ENCODE measurements at regions not wholly inside any gene's neighbourhood (a gene's known extent, or its start where the extent isn't known, plus 50 kb on each side); places are given as distances from the start of the nearest gene placed in this dataset.

- TF ChIP-seq, protein P1, sequence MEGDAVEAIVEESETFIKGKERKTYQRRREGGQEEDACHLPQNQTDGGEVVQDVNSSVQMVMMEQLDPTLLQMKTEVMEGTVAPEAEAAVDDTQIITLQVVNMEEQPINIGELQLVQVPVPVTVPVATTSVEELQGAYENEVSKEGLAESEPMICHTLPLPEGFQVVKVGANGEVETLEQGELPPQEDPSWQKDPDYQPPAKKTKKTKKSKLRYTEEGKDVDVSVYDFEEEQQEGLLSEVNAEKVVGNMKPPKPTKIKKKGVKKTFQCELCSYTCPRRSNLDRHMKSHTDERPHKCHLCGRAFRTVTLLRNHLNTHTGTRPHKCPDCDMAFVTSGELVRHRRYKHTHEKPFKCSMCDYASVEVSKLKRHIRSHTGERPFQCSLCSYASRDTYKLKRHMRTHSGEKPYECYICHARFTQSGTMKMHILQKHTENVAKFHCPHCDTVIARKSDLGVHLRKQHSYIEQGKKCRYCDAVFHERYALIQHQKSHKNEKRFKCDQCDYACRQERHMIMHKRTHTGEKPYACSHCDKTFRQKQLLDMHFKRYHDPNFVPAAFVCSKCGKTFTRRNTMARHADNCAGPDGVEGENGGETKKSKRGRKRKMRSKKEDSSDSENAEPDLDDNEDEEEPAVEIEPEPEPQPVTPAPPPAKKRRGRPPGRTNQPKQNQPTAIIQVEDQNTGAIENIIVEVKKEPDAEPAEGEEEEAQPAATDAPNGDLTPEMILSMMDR (IDR thresholded peaks at IDR 0.05; ENCODE audit: borderline replicate concordance, extremely low read depth, low read length, poor library complexity, severe bottlenecking) = no peak
- TF ChIP-seq EZH2 (IDR thresholded peaks at IDR 0.05; ENCODE audit: borderline replicate concordance, low read depth, low read length, severe bottlenecking) = no peak
Measured at GRCh38 chr3:118713502-118714207, 321.0 kb downstream of the IGSF11 start.
